ENCODE measurements at regions not wholly inside any gene's neighbourhood (a gene's known extent, or its start where the extent isn't known, plus 50 kb on each side); places are given as distances from the start of the nearest gene placed in this dataset.

DNA sequence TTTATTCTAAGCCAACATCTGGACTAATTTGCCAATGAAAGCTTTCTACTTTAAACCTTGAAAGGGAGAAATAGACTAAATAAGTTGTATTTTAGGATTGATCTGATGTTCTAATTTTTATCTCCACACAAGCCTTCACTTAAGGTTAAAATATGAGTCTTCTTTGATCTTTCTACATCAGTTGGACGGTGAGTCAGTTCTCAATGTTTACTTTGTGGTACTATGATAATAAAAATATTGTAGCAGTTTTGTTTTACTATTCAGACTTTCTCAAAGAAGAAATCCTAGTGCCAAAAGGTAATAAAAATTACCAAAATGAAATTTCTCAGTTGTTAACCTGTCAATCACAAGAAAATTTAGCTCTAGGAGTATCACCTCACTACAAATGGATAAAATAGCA, 203.5 kb upstream of the RGMB start:
- TF ChIP-seq, protein P1, sequence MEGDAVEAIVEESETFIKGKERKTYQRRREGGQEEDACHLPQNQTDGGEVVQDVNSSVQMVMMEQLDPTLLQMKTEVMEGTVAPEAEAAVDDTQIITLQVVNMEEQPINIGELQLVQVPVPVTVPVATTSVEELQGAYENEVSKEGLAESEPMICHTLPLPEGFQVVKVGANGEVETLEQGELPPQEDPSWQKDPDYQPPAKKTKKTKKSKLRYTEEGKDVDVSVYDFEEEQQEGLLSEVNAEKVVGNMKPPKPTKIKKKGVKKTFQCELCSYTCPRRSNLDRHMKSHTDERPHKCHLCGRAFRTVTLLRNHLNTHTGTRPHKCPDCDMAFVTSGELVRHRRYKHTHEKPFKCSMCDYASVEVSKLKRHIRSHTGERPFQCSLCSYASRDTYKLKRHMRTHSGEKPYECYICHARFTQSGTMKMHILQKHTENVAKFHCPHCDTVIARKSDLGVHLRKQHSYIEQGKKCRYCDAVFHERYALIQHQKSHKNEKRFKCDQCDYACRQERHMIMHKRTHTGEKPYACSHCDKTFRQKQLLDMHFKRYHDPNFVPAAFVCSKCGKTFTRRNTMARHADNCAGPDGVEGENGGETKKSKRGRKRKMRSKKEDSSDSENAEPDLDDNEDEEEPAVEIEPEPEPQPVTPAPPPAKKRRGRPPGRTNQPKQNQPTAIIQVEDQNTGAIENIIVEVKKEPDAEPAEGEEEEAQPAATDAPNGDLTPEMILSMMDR (IDR thresholded peaks at IDR 0.05; ENCODE audit: poor library complexity), result no peak
- no peak for TF ChIP-seq EZH2phosphoT487 (IDR thresholded peaks at IDR 0.05; ENCODE audit: low read depth, severe bottlenecking, unreplicated experiment)
